Left lung (tissue), 4 donors: ENCODE measurements at regions not wholly inside any gene's neighbourhood (a gene's known extent, or its start where the extent isn't known, plus 50 kb on each side); places are given as distances from the start of the nearest gene placed in this dataset.

Source experiments
- ATAC-seq: fragments of 200-7000 bp; cut with Tn5 transposase; one replicate; pipeline ENCODE4 v1.9.1; 2020; ENCODE audit warnings: moderate library complexity
- DNase-seq, 4 donors: peaks; one replicate each; pipeline ENCODE4 v3.0.0-alpha.2; 2013 to 2020
- H3K27ac ChIP-seq, 2 donors: fragments of 200-600 bp; sonication (generic) in 1 of 2; one replicate each; pipeline versions ENCODE4 v1.5.0 to v1.8.0; 2020 to 2021
- H3K27me3 ChIP-seq, 2 donors: fragments of 200-600 bp; sonication (generic) in 1 of 2; one replicate each; pipeline versions ENCODE4 v1.5.0 to v1.8.0; 2020 to 2021
- H3K36me3 ChIP-seq, 2 donors: fragments of 200-600 bp; sonication (generic) in 1 of 2; one replicate each; pipeline versions ENCODE4 v1.5.0 to v1.8.0; 2020 to 2021
- H3K4me1 ChIP-seq, 2 donors: fragments of 200-600 bp; one replicate each; pipeline ENCODE4 v1.8.0; 2021
- H3K4me3 ChIP-seq, 2 donors: fragments of 200-600 bp; sonication (generic) in 1 of 2; one replicate each; pipeline versions ENCODE4 v1.5.0 to v1.8.0; 2020 to 2021; ENCODE audit warnings: mild to moderate bottlenecking in 1 of 2
- H3K9me3 ChIP-seq, 2 donors: fragments of 200-600 bp; sonication (generic) in 1 of 2; one replicate each; pipeline versions ENCODE4 v1.5.0 to v1.8.0; 2020 to 2021
- CTCF ChIP-seq, 2 donors: fragments of 200-600 bp; sonication (generic) in 1 of 2; IDR thresholded peaks; one replicate each; pipeline versions ENCODE4 v1.5.0 to v1.8.0; 2021; ENCODE audit warnings: antibody characterized with exemption in 2 of 2
- intact Hi-C, 2 donors: fragments of 100-400 bp; cut with DNase I; formaldehyde crosslinking; loops; one replicate each; pipeline versions ENCODE4 v1.11.2 to v1.14.2; 2022
- donor health status: DM: no; HTN: yes; CAD: no.
- donor health status: DM: no; HTN: no; CAD: no.

- DNase-seq (no peak), ATAC-seq (no peak)
- Histone ChIP-seq H3K9me3 (peaks cover 0 to 4% of the 10 kb centered on the region in 2 donors), H3K4me1 (no peaks in the 10 kb centered on the region), H3K27ac (no peak overlapping the region), H3K4me3 (no peak overlapping the region), H3K36me3 (no peaks in the 10 kb centered on the region), H3K27me3 (no peaks in the 10 kb centered on the region)
- no peak for TF ChIP-seq CTCF (IDR thresholded peaks at IDR 0.05)
- intact Hi-C loops = no loop called here
These were observed 475.8 kb upstream of the TMEM132C start for GRCh38 chr12:127791217-127791616.

GRCh38 chr12:127797918-127798317 lies 469.1 kb upstream of the TMEM132C start:
- ATAC-seq = no peak
- TF ChIP-seq CTCF (IDR thresholded peaks at IDR 0.05) = no peak

DNA sequence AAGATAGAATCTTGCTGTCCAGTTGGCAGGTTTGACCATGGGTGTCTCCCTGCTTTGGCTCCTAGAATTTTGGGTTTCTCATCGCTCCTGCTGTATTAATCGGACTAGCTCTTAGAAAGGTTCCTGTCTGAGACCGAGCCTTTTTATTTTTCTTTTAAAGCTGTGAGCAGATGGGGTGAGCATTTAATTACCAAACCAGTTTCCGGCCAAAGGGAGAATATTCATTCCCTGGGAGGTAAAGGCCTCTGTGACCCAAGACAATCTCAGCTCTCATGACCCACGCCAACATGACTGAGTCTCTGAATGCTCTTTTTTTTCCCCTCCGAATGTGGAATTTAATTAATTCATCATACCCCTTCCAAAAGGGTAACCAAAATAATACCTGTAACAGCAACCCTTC lies 464.7 kb upstream of the TMEM132C start:
- Histone ChIP-seq H3K27ac (no peak overlapping the region), H3K4me3 (no peak overlapping the region), H3K9me3 (no peaks in the 10 kb centered on the region), H3K4me1 (no peaks in the 10 kb centered on the region), H3K27me3 (no peaks in the 10 kb centered on the region), H3K36me3 (no peaks in the 10 kb centered on the region)
- ATAC-seq = no peak
- DNase-seq = no peak
- TF ChIP-seq CTCF (IDR thresholded peaks at IDR 0.05) = no peak
- intact Hi-C loops = no loop called here

More at GRCh38 chr12:127797918-127798317, 469.1 kb upstream of the TMEM132C start:
- Histone ChIP-seq H3K36me3 (no peaks in the 10 kb centered on the region), H3K4me1 (no peaks in the 10 kb centered on the region), H3K27me3 (no peaks in the 10 kb centered on the region), H3K9me3 (peaks cover 0 to 4% of the 10 kb centered on the region in 2 donors), H3K4me3 (no peak overlapping the region), H3K27ac (no peak overlapping the region)
- intact Hi-C loops = no loop called here
- no peak for DNase-seq

DNA sequence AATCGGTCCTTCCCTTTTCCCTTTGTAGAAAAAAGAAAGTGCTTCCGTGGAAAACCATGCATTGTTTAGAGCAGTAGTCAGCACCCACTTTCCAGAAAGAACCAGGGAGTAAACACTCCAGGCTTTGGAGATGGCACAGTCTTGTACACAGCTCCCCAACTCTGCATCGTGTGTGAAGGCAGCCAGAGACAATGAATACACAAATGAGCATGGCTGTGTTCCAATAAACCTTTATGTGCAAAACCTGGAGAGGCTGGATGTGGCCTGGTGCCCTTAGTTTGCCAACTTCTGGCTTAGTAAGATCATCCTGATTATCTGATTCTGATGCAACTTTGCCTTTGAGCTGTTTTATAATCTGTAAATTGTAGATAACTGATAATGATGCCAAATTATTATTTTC lies 463.4 kb upstream of the TMEM132C start:
- DNase-seq (no peak), ATAC-seq (no peak)
- Histone ChIP-seq H3K9me3 (no peaks in the 10 kb centered on the region), H3K4me1 (no peaks in the 10 kb centered on the region), H3K27ac (no peak overlapping the region), H3K4me3 (no peak overlapping the region), H3K36me3 (no peaks in the 10 kb centered on the region), H3K27me3 (no peaks in the 10 kb centered on the region)
- intact Hi-C loops = no loop called here
- TF ChIP-seq CTCF (IDR thresholded peaks at IDR 0.05) = no peak

DNA sequence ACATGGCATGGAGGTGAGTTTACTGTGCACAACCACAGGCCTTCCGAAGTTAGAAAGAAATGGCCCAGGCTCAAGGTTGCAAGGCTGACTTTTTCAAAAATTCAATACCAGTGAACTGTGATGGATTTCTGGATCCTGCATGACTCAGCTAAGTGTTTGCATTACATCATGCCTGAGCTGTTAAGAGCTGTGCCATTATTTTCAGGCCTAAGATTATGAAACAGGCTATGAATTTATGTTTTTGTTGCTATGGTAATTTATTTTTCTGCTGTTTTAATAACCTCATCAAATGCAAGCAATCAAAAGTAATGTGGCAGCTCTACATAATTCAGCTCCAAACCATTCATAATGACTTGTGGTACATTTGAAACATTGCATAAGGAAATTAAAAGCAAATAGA lies 457.7 kb upstream of the TMEM132C start:
- Histone ChIP-seq H3K27ac (peak overlapping the region in 1 of 2 donors; percentile 20), H3K9me3 (no peaks in the 10 kb centered on the region), H3K4me3 (no peak overlapping the region), H3K36me3 (no peaks in the 10 kb centered on the region), H3K27me3 (no peaks in the 10 kb centered on the region), H3K4me1 (peaks cover 0 to 3% of the 10 kb centered on the region in 2 donors)
- ATAC-seq (peak; percentile 80), DNase-seq (peak in 1 of 4 donors; percentile 19)
- no peak for TF ChIP-seq CTCF (IDR thresholded peaks at IDR 0.05)
- intact Hi-C loops = no loop called here
